Pulmonary artery endothelial cell (primary cell): ENCODE measurements at regions not wholly inside any gene's neighbourhood (a gene's known extent, or its start where the extent isn't known, plus 50 kb on each side); places are given as distances from the start of the nearest gene placed in this dataset.
"Not testable (repeated sequence)": the region's sequence is repeated elsewhere in the genome, so short reads cannot be mapped to it uniquely, and the experiment has no call there.

Source experiments
- DNase-seq: peaks from one replicate; pipeline ENCODE4 v3.0.0-alpha.2; 2011; ENCODE audit warnings: low read depth, low spot score

GRCh38 chr14:65961004-65961403 is 525.2 kb upstream of the CCDC196 start:
- DNase-seq, result no peak

- DNase-seq, result no peak
Observed at GRCh38 chr14:65962952-65963351, 523.2 kb upstream of the CCDC196 start.

- no peak for DNase-seq
Observed at GRCh38 chr14:65964366-65964765, 521.8 kb upstream of the CCDC196 start.

GRCh38 chr14:65966188-65966587 is 520.0 kb upstream of the CCDC196 start:
- DNase-seq, result no peak

- no peak for DNase-seq
Observed at GRCh38 chr14:65972346-65972870, 513.8 kb upstream of the CCDC196 start.

GRCh38 chr14:65972891-65973290 is 513.3 kb upstream of the CCDC196 start:
- no peak for DNase-seq

- no peak for DNase-seq
Observed at GRCh38 chr14:65975865-65976264, 510.3 kb upstream of the CCDC196 start.

GRCh38 chr14:65976761-65977404 is 509.3 kb upstream of the CCDC196 start:
- no peak for DNase-seq

GRCh38 chr14:65981192-65981843 is 504.9 kb upstream of the CCDC196 start:
- DNase-seq, result no peak

GRCh38 chr14:65986041-65986440 is 500.1 kb upstream of the CCDC196 start:
- DNase-seq, result no peak

GRCh38 chr14:65989981-65990380 is 496.2 kb upstream of the CCDC196 start:
- no peak for DNase-seq

GRCh38 chr14:65991104-65991503 is 495.1 kb upstream of the CCDC196 start:
- DNase-seq, result no peak

GRCh38 chr14:65991935-65992334 is 494.2 kb upstream of the CCDC196 start:
- DNase-seq, result not testable (repeated sequence)

GRCh38 chr14:65993103-65993502 is 493.1 kb upstream of the CCDC196 start:
- DNase-seq, result no peak

- no peak for DNase-seq
Observed at GRCh38 chr14:65993996-65994395, 492.2 kb upstream of the CCDC196 start.

GRCh38 chr14:65997347-65997746 is 488.8 kb upstream of the CCDC196 start:
- no peak for DNase-seq

GRCh38 chr14:65999865-66000264 is 486.3 kb upstream of the CCDC196 start:
- no peak for DNase-seq

- no peak for DNase-seq
Observed at GRCh38 chr14:66000766-66001165, 485.4 kb upstream of the CCDC196 start.

- DNase-seq, result no peak
Observed at GRCh38 chr14:66001356-66001755, 484.8 kb upstream of the CCDC196 start.

- DNase-seq, result no peak
Observed at GRCh38 chr14:66003082-66003730, 483.0 kb upstream of the CCDC196 start.

- DNase-seq, result no peak
Observed at GRCh38 chr14:66005900-66006434, 480.2 kb upstream of the CCDC196 start.

GRCh38 chr14:66008631-66009030 is 477.5 kb upstream of the CCDC196 start:
- DNase-seq, result no peak
